ENCODE measurements at regions not wholly inside any gene's neighbourhood (a gene's known extent, or its start where the extent isn't known, plus 50 kb on each side); places are given as distances from the start of the nearest gene placed in this dataset.

GRCh38 chr5:1666812-1667588 is 132.6 kb downstream of the MRPL36 start:
- peaks cover 6 to 8% of the 10 kb centered on the region in 2 experiments; a peak in 3 of 4 replicates for H3K27me3 ChIP-seq (replicated peaks in 1 of 2; ENCODE audit: control insufficient read depth in 2 of 2, insufficient read depth in 2 of 2, low read length in 1 of 2)
- DNase-seq (ENCODE audit: low read depth, low spot score) (no peak), FAIRE-seq (no peak), ATAC-seq (peak; percentile 41; the same call in 2 of the 3 replicates)
- ChIA-PET POLR2A (no interaction called here), SMC1A (ENCODE audit: uncharacterized antibody, unreplicated experiment) (no interaction called here), CTCF (no interaction called here), RAD21 (ENCODE audit: unreplicated experiment) (no interaction called here)
- H3K4me3 ChIP-seq = no peak overlapping the region
- H3K9me3 ChIP-seq (replicated peaks; ENCODE audit: control insufficient read depth, insufficient read depth, low read length) = no peaks in the 10 kb centered on the region
- no peak overlapping the region for H2AFZ ChIP-seq (ENCODE audit: control insufficient read depth, low read depth, low read length)
- 8% methylated on average over 19 of the region's 62 CpGs for WGBS (ENCODE audit: insufficient coverage, insufficient replicate concordance, low lambda C conversion rate, missing lambda C conversion rate)
- H3K79me2 ChIP-seq (ENCODE audit: control insufficient read depth, insufficient read depth, low read length) = no peaks in the 10 kb centered on the region
- in situ Hi-C loops (cut with MboI) = no loop called here
- BruUV-seq (replicated peaks) = no TSS peak
- H3K4me2 ChIP-seq (ENCODE audit: control insufficient read depth, insufficient read depth) = no peak overlapping the region
- TF ChIP-seq RAD21 (IDR thresholded peaks at IDR 0.05; ENCODE audit: insufficient read depth, low read depth, low read length) (peak; percentile 62), IKZF2 (IDR thresholded peaks at IDR 0.05) (no peak), CTCF (IDR thresholded peaks at IDR 0.05 in 2 of 3, conservative IDR thresholded peaks at IDR 0.05 in 1 of 3; ENCODE audit: control insufficient read depth in 2 of 3, extremely low read depth in 1 of 3, insufficient read depth in 1 of 3, low read depth in 3 of 3, low read length in 3 of 3) (peak in 2 of 3 experiments; percentile 35 to 38; a peak in 3 of 6 replicates), ATF2 (IDR thresholded peaks at IDR 0.05; ENCODE audit: low read length) (no peak), GABPA (IDR thresholded peaks at IDR 0.05; ENCODE audit: low read depth) (no peak), NFIC (IDR thresholded peaks at IDR 0.05; ENCODE audit: low read depth, low read length) (no peak), ESRRA (IDR thresholded peaks at IDR 0.05; ENCODE audit: low read length) (no peak), SUZ12 (IDR thresholded peaks at IDR 0.05; ENCODE audit: unreplicated experiment) (peak; percentile 23), ZNF622 (IDR thresholded peaks at IDR 0.05) (no peak)
- H4K20me1 ChIP-seq (ENCODE audit: control insufficient read depth, insufficient read depth) = no peaks in the 10 kb centered on the region
- no peaks in the 10 kb centered on the region for H3K4me1 ChIP-seq (ENCODE audit: control insufficient read depth, insufficient read depth, low read length)
- no peak overlapping the region for H3K27ac ChIP-seq (ENCODE audit: control insufficient read depth, insufficient read depth)
- H3K9ac ChIP-seq (ENCODE audit: control insufficient read depth, insufficient read depth, low read length) = no peak overlapping the region
- intact Hi-C loops (cut with micrococcal nuclease; ENCODE audit: unreplicated experiment) = no loop called here
- H3K36me3 ChIP-seq (ENCODE audit: control insufficient read depth in 2 of 2, insufficient read depth in 2 of 2, low read length in 1 of 2) = no peaks in the 10 kb centered on the region

All from GM12878 (cell line).